SK-N-SH (cell line): ENCODE measurements at regions not wholly inside any gene's neighbourhood (a gene's known extent, or its start where the extent isn't known, plus 50 kb on each side); places are given as distances from the start of the nearest gene placed in this dataset.

Experiments used
- CTCF ChIP-seq: fragments of 200-600 bp; sonication (generic); IDR thresholded peaks from 2 replicates; pipeline ENCODE4 v1.6.1; 2017; ENCODE audit warnings: antibody characterized with exemption, mild to moderate bottlenecking, moderate library complexity
- SMC3 ChIP-seq: IDR thresholded peaks from 2 replicates; pipeline ENCODE4 v1.6.1; 2012; ENCODE audit warnings: low read depth, low read length, improper control_type of control experiment
- TAF1 ChIP-seq: IDR thresholded peaks from 2 replicates; pipeline ENCODE4 v1.6.1; 2012; ENCODE audit warnings: low read depth, mild to moderate bottlenecking, low read length, moderate library complexity, borderline replicate concordance
- TF ChIP-seq, protein P1 (sequence below): fragments of 150-350 bp; IDR thresholded peaks from 2 replicates; pipeline ENCODE4 v1.6.1; 2017; ENCODE audit warnings: antibody characterized with exemption, low read length, low read depth, borderline replicate concordance

DNA sequence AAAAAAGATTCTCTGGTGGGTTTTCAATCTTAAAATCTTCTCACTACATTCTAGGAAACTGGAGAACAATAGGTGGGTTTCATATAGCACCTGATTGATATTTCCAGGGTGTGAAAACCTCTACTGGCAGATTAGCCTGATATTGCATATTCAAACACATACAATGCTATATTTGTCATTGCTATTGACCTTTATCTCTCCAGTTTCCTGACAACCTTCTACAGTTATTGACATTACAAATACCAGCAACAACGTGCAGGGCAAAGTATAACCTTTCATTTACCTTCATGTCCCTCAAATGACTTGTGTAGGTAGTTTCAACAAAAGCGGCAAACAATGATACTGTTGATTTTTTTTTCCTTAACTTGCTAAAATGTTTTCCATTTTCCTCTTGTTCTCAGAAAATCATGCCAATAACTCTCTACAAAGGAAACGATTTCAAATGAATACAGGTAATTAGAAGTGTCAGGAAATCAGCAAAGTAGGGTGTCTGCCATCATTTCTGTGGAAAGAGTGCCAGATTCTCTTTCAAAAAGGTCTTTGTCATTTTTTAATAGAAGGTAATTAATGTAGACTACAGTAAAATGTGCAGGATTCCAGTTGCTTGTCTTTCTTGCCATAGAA, 72.6 kb upstream of the CDIN1 start:
- TF ChIP-seq CTCF (no peak), SMC3 (no peak), TAF1 (no peak)
- TF ChIP-seq, protein P1, sequence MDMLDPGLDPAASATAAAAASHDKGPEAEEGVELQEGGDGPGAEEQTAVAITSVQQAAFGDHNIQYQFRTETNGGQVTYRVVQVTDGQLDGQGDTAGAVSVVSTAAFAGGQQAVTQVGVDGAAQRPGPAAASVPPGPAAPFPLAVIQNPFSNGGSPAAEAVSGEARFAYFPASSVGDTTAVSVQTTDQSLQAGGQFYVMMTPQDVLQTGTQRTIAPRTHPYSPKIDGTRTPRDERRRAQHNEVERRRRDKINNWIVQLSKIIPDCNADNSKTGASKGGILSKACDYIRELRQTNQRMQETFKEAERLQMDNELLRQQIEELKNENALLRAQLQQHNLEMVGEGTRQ, result no peak
